HCT116 (cell line): ENCODE measurements at regions not wholly inside any gene's neighbourhood (a gene's known extent, or its start where the extent isn't known, plus 50 kb on each side); places are given as distances from the start of the nearest gene placed in this dataset.

Experiments
- ATAC-seq: fragments of 200-7000 bp; cut with Tn5 transposase; 2 replicates; pipeline ENCODE4 v1.9.1; 2020; ENCODE audit warnings: mild to moderate bottlenecking, moderate library complexity
- BruUV-seq: library from RNA; stranded (reverse); fragments of 400-500 nt; replicated peaks from 2 replicates; lab custom pipeline; 2021; lab: Mats Ljungman, UMichigan
- CTCF ChIA-PET: fragments of 300-600 bp; sonication (Branson Sonifier 250); formaldehyde crosslinking; loops from one replicate; lab custom pipeline; 2021; ENCODE audit warnings: antibody characterized with exemption; lab: Charles Lee
- POLR2A ChIA-PET: fragments of 300-600, 350-600 bp; sonication (Branson Sonifier 250); formaldehyde crosslinking; loops from one replicate; lab custom pipeline; 2021; ENCODE audit warnings: antibody characterized with exemption; lab: Charles Lee
- RAD21 ChIA-PET, 2 experiments: fragments of 300-600 bp; sonication (Branson Sonifier 250); formaldehyde crosslinking; loops; one replicate each; lab custom pipeline; 2023; ENCODE audit warnings: low total read pairs in 2 of 2; ENCODE audit not compliant: uncharacterized antibody in 2 of 2, unreplicated experiment in 2 of 2, low non-redundant PET in 1 of 2; lab: Charles Lee
- DNase-seq: peaks from one replicate; pipeline ENCODE4 v3.0.0-alpha.2; 2010; ENCODE audit warnings: low read depth, low spot score
- H2AFZ ChIP-seq: fragments of 200-600 bp; shearing (Covaris generic), sonication (generic); 2 replicates; pipeline ENCODE4 v1.6.1; 2017; ENCODE audit warnings: low read depth, mixed run types, mixed read lengths, antibody characterized with exemption, low read length; ENCODE audit not compliant: poor library complexity, severe bottlenecking
- H3K27ac ChIP-seq: 2 replicates; pipeline ENCODE4 v1.5.1; 2012; ENCODE audit warnings: low read depth, low read length
- H3K27me3 ChIP-seq: fragments of 200-600 bp; sonication (generic); 2 replicates; pipeline ENCODE4 v1.6.1; 2016; ENCODE audit warnings: mixed run types, low read length, mixed read lengths; ENCODE audit not compliant: insufficient read depth
- H3K36me3 ChIP-seq, 2 experiments: fragments of 200-500 bp in 1 of 2; fragments of 200-600 bp in 1 of 2; sonication (Bioruptor generic) in 1 of 2; sonication (generic) in 1 of 2; 2 replicates each; pipeline versions ENCODE4 v1.5.1 to v1.6.1; 2014 to 2016; ENCODE audit warnings: low read length in 2 of 2, inconsistent platforms in 1 of 2, mixed read lengths in 1 of 2, mixed run types in 1 of 2; ENCODE audit not compliant: insufficient read depth in 2 of 2, control insufficient read depth in 1 of 2
- H3K4me1 ChIP-seq, 2 experiments: fragments of 200-600 bp in 1 of 2; sonication (generic) in 1 of 2; 2 replicates each; pipeline versions ENCODE4 v1.5.1 to v1.6.1; 2012 to 2017; ENCODE audit warnings: low read length in 2 of 2, inconsistent platforms in 1 of 2, mild to moderate bottlenecking in 1 of 2, mixed read lengths in 1 of 2, mixed run types in 1 of 2, moderate library complexity in 1 of 2; ENCODE audit not compliant: insufficient read depth in 2 of 2, control insufficient read depth in 1 of 2
- H3K4me2 ChIP-seq: fragments of 200-600 bp; sonication (generic); 2 replicates; pipeline ENCODE4 v1.6.1; 2017; ENCODE audit warnings: mixed run types, low read length, mixed read lengths
- H3K4me3 ChIP-seq, 2 experiments: fragments of 200-600 bp in 1 of 2; sonication (generic) in 1 of 2; replicated peaks in 1 of 2; 2 replicates each; pipeline ENCODE4 v1.5.1; 2011 to 2016; ENCODE audit warnings: low read length in 2 of 2, control low read depth in 1 of 2, low read depth in 1 of 2, mild to moderate bottlenecking in 1 of 2, mixed read lengths in 1 of 2, mixed run types in 1 of 2
- H3K79me2 ChIP-seq: fragments of 200-600 bp; sonication (generic); 2 replicates; pipeline ENCODE4 v1.6.1; 2017; ENCODE audit warnings: mild to moderate bottlenecking, mixed run types, low read length, moderate library complexity, mixed read lengths; ENCODE audit not compliant: insufficient read depth
- H3K9ac ChIP-seq: fragments of 200-600 bp; sonication (generic); 2 replicates; pipeline ENCODE4 v1.6.1; 2016; ENCODE audit warnings: low read length, mixed read lengths
- H3K9me2 ChIP-seq: fragments of 200-600 bp; sonication (generic), shearing (Covaris generic); 2 replicates; pipeline ENCODE4 v1.6.1; 2017; ENCODE audit warnings: mixed run types, mild to moderate bottlenecking, moderate library complexity; ENCODE audit not compliant: insufficient read depth
- H3K9me3 ChIP-seq, 2 experiments: fragments of 200-500 bp in 1 of 2; fragments of 200-600 bp in 1 of 2; sonication (Bioruptor generic) in 1 of 2; sonication (generic) in 1 of 2; 2 replicates each; pipeline ENCODE4 v1.6.1; 2014 to 2017; ENCODE audit warnings: low read length in 2 of 2, mixed read lengths in 2 of 2, inconsistent platforms in 1 of 2, low read depth in 1 of 2, mild to moderate bottlenecking in 1 of 2, mixed run types in 1 of 2, moderate library complexity in 1 of 2; ENCODE audit not compliant: control insufficient read depth in 1 of 2, insufficient read depth in 1 of 2
- H4K20me1 ChIP-seq: fragments of 200-600 bp; sonication (generic), shearing (Covaris generic); 2 replicates; pipeline ENCODE4 v1.6.1; 2017; ENCODE audit warnings: mixed run types, mild to moderate bottlenecking, moderate library complexity; ENCODE audit not compliant: insufficient read depth
- CBX3 ChIP-seq: IDR thresholded peaks from 2 replicates; pipeline ENCODE4 v1.6.1; 2012; ENCODE audit warnings: low read depth
- ELF1 ChIP-seq: IDR thresholded peaks from 2 replicates; pipeline ENCODE4 v1.6.1; 2012; ENCODE audit warnings: low read depth, borderline replicate concordance
- EZH2phosphoT487 ChIP-seq: fragments of 200-600 bp; IDR thresholded peaks from 2 replicates; pipeline ENCODE4 v1.6.1; 2018; ENCODE audit warnings: antibody characterized with exemption, borderline replicate concordance
- FOSL1 ChIP-seq: IDR thresholded peaks from 2 replicates; pipeline ENCODE4 v1.6.1; 2012; ENCODE audit warnings: low read depth
- JUND ChIP-seq: IDR thresholded peaks from 2 replicates; pipeline ENCODE4 v1.6.1; 2012
- RAD21 ChIP-seq: IDR thresholded peaks from 2 replicates; pipeline ENCODE4 v1.6.1; 2012; ENCODE audit warnings: low read depth, mild to moderate bottlenecking
- SIN3A ChIP-seq: IDR thresholded peaks from 2 replicates; pipeline ENCODE4 v1.6.1; 2012; ENCODE audit warnings: low read depth
- SP1 ChIP-seq: IDR thresholded peaks from 2 replicates; pipeline ENCODE4 v1.6.1; 2012; ENCODE audit warnings: low read depth
- ZFX ChIP-seq: fragments of 450-650 bp; IDR thresholded peaks from 2 replicates; pipeline ENCODE4 v1.6.1; 2017
- ZNF274 ChIP-seq: fragments of 200-500 bp; sonication (Bioruptor generic); IDR thresholded peaks from 2 replicates; pipeline ENCODE4 v1.6.1; 2014; ENCODE audit warnings: mild to moderate bottlenecking, low read depth, low read length, inconsistent platforms
- intact Hi-C: fragments of 100-400 bp; cut with micrococcal nuclease; formaldehyde crosslinking; loops from 2 replicates; pipeline ENCODE4 v1.10.0; 2022
- TF ChIP-seq, protein P1 (sequence below): IDR thresholded peaks from 2 replicates; pipeline ENCODE4 v1.6.1; 2012; ENCODE audit warnings: low read depth

- Histone ChIP-seq H3K9ac (no peak overlapping the region), H3K27me3 (no peaks in the 10 kb centered on the region)
- CTCF ChIA-PET: no interaction called here
- RAD21 ChIA-PET: no interaction called here
- no TSS peak for BruUV-seq
- no peak for DNase-seq
- TF ChIP-seq CBX3: no peak
- no peak for TF ChIP-seq SIN3A
- no peak for TF ChIP-seq ELF1
- no peak for TF ChIP-seq JUND
- TF ChIP-seq EZH2phosphoT487: no peak
- TF ChIP-seq ZFX: no peak
- TF ChIP-seq, protein P1, sequence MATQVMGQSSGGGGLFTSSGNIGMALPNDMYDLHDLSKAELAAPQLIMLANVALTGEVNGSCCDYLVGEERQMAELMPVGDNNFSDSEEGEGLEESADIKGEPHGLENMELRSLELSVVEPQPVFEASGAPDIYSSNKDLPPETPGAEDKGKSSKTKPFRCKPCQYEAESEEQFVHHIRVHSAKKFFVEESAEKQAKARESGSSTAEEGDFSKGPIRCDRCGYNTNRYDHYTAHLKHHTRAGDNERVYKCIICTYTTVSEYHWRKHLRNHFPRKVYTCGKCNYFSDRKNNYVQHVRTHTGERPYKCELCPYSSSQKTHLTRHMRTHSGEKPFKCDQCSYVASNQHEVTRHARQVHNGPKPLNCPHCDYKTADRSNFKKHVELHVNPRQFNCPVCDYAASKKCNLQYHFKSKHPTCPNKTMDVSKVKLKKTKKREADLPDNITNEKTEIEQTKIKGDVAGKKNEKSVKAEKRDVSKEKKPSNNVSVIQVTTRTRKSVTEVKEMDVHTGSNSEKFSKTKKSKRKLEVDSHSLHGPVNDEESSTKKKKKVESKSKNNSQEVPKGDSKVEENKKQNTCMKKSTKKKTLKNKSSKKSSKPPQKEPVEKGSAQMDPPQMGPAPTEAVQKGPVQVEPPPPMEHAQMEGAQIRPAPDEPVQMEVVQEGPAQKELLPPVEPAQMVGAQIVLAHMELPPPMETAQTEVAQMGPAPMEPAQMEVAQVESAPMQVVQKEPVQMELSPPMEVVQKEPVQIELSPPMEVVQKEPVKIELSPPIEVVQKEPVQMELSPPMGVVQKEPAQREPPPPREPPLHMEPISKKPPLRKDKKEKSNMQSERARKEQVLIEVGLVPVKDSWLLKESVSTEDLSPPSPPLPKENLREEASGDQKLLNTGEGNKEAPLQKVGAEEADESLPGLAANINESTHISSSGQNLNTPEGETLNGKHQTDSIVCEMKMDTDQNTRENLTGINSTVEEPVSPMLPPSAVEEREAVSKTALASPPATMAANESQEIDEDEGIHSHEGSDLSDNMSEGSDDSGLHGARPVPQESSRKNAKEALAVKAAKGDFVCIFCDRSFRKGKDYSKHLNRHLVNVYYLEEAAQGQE: no peak
- TF ChIP-seq, all 23 proteins: peak for 0
- no peak overlapping the region for H3K4me3 ChIP-seq
- H3K79me2 ChIP-seq: no peaks in the 10 kb centered on the region
- no peak for ATAC-seq
- H3K4me2 ChIP-seq: no peak overlapping the region
- no peak overlapping the region for H3K27ac ChIP-seq
- H3K9me2 ChIP-seq: no peaks in the 10 kb centered on the region
- H3K9me3 ChIP-seq: no peaks in the 10 kb centered on the region
- POLR2A ChIA-PET: no interaction called here
- H4K20me1 ChIP-seq: no peaks in the 10 kb centered on the region
- H2AFZ ChIP-seq: no peak overlapping the region
- no peaks in the 10 kb centered on the region for H3K36me3 ChIP-seq
- intact Hi-C loops: no loop called here
- H3K4me1 ChIP-seq: peaks cover 7 to 23% of the 10 kb centered on the region in 2 experiments; a peak in 3 of 4 replicates
These were observed 65.3 kb upstream of the SMIM21 start for GRCh38 chr18:75492852-75493251.

GRCh38 chr18:75491361-75491760, 63.9 kb upstream of the SMIM21 start:
- Histone ChIP-seq H3K9ac (no peak overlapping the region), H3K27me3 (no peaks in the 10 kb centered on the region), H3K4me3 (no peak overlapping the region), H3K36me3 (no peaks in the 10 kb centered on the region), H3K79me2 (no peaks in the 10 kb centered on the region), H3K27ac (no peak overlapping the region), H4K20me1 (no peaks in the 10 kb centered on the region), H3K4me2 (no peak overlapping the region), H2AFZ (no peak overlapping the region), H3K9me3 (no peaks in the 10 kb centered on the region), H3K9me2 (no peaks in the 10 kb centered on the region), H3K4me1 (peaks cover 7 to 23% of the 10 kb centered on the region in 2 experiments; a peak in 3 of 4 replicates)
- TF ChIP-seq ELF1 (no peak), FOSL1 (no peak), ZNF274 (no peak), SIN3A (no peak), EZH2phosphoT487 (no peak), SP1 (no peak), RAD21 (no peak)
- no peak for DNase-seq
- ChIA-PET POLR2A (no interaction called here), RAD21 (no interaction called here), CTCF (no interaction called here)
- no peak for ATAC-seq
- intact Hi-C loops: no loop called here
- no TSS peak for BruUV-seq
